ENCODE measurements at regions not wholly inside any gene's neighbourhood (a gene's known extent, or its start where the extent isn't known, plus 50 kb on each side); places are given as distances from the start of the nearest gene placed in this dataset.

GRCh38 chr4:59938166-59938565 lies 1262.0 kb upstream of the ADGRL3 start:
- DNase-seq: no peak

- no peak for DNase-seq
These were observed 1254.8 kb upstream of the ADGRL3 start for GRCh38 chr4:59945277-59945676.

- DNase-seq: no peak
These were observed 1254.4 kb upstream of the ADGRL3 start for GRCh38 chr4:59945716-59946115.

GRCh38 chr4:59956366-59956765 lies 1243.8 kb upstream of the ADGRL3 start:
- DNase-seq: no peak

- no peak for DNase-seq
These were observed 1240.0 kb upstream of the ADGRL3 start for GRCh38 chr4:59960143-59960542.

- DNase-seq: no peak
These were observed 1233.4 kb upstream of the ADGRL3 start for GRCh38 chr4:59966758-59967157.

GRCh38 chr4:59968796-59969195 lies 1231.3 kb upstream of the ADGRL3 start:
- no peak for DNase-seq

- no peak for DNase-seq
These were observed 1230.2 kb upstream of the ADGRL3 start for GRCh38 chr4:59969909-59970308.

GRCh38 chr4:59971952-59972351 lies 1228.2 kb upstream of the ADGRL3 start:
- DNase-seq: no peak

- no peak for DNase-seq
These were observed 1226.6 kb upstream of the ADGRL3 start for GRCh38 chr4:59973492-59973891.

- DNase-seq: no peak
These were observed 1221.1 kb upstream of the ADGRL3 start for GRCh38 chr4:59979061-59979460.

- no peak for DNase-seq
These were observed 1216.3 kb upstream of the ADGRL3 start for GRCh38 chr4:59983852-59984251.

GRCh38 chr4:59987289-59987688 lies 1212.8 kb upstream of the ADGRL3 start:
- no peak for DNase-seq

GRCh38 chr4:59994118-59994517 lies 1206.0 kb upstream of the ADGRL3 start:
- no peak for DNase-seq

GRCh38 chr4:60002603-60003337 lies 1197.4 kb upstream of the ADGRL3 start:
- no peak for DNase-seq

GRCh38 chr4:60013464-60014184 lies 1186.5 kb upstream of the ADGRL3 start:
- DNase-seq: no peak

- DNase-seq: no peak
These were observed 1183.2 kb upstream of the ADGRL3 start for GRCh38 chr4:60016971-60017370.

- DNase-seq: no peak
These were observed 1180.9 kb upstream of the ADGRL3 start for GRCh38 chr4:60019180-60019579.

GRCh38 chr4:60019946-60020345 lies 1180.2 kb upstream of the ADGRL3 start:
- no peak for DNase-seq

GRCh38 chr4:60020389-60020788 lies 1179.7 kb upstream of the ADGRL3 start:
- DNase-seq: no peak

GRCh38 chr4:60033826-60034225 lies 1166.3 kb upstream of the ADGRL3 start:
- DNase-seq: no peak

- DNase-seq: no peak
These were observed 1165.8 kb upstream of the ADGRL3 start for GRCh38 chr4:60034361-60034760.

GRCh38 chr4:60039908-60040307 lies 1160.2 kb upstream of the ADGRL3 start:
- no peak for DNase-seq

GRCh38 chr4:60042231-60042652 lies 1157.9 kb upstream of the ADGRL3 start:
- DNase-seq: no peak

- no peak for DNase-seq
These were observed 1157.2 kb upstream of the ADGRL3 start for GRCh38 chr4:60042941-60043340.

Measured in NCI-H1105 (cell line).